SKM-1 (cell line): ENCODE measurements at regions not wholly inside any gene's neighbourhood (a gene's known extent, or its start where the extent isn't known, plus 50 kb on each side); places are given as distances from the start of the nearest gene placed in this dataset.

Source experiments
- DNase-seq: peaks from one replicate; lab custom pipeline; 2025; ENCODE audit not compliant: unreplicated experiment; lab: John Stamatoyannopoulos, UW

DNA sequence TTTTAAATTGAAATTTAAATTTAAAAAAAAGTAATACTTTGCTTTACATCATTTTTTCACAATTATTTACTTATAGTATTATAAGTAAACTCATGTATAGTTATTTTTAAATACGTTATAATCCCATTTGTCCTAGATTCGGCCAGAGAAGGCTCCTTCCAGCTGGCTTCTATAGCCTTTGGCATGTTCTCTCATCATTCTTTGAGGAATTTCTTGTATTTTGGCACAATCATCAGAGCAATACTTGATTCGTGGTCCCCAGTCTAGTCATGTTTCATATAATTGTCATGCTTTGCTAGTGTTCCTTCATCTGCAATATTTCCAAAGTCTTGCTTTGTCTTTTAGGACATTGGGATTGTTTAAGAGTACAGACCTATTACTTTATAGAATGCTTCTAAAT lies 1037.9 kb upstream of the AGA start:
- DNase-seq: no peak

DNA sequence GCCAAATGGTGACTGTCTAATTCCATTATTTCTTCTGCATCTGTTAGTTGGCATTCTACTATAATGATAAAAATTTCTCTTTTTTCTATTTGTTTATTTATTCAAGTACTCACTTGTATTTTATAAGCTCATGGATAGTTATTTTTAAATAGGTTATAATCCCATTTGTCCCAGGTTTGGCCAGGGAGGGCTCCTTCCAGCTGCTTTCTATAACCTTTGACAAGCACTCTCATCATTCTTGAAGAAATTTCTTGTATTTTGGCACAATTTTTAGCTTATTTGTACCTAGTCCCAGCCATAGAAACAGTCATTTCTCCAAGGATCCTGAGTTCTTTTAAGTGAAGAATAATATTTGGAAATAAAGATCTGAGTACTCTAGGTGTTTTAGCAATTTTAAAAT lies 1038.6 kb upstream of the AGA start:
- no peak for DNase-seq

DNA sequence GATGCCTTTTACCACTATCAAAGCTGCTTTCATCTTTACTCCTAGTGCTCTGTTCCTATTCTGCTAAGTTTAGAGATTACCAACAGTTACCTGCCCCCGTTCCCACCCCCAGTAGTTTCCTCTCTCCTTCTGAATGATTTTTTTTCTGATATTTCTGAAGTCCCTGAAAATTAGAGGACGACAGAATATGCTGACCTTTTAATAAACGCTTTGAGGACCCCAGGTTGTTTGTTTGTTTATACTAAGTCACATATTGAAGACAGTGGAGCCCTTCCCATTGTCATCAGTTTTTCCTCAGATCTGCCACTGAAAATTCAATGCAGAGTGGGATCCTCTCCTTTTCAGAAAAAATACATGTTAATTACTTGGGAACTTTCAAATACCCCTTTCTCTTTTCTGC lies 1039.3 kb upstream of the AGA start:
- no peak for DNase-seq

DNA sequence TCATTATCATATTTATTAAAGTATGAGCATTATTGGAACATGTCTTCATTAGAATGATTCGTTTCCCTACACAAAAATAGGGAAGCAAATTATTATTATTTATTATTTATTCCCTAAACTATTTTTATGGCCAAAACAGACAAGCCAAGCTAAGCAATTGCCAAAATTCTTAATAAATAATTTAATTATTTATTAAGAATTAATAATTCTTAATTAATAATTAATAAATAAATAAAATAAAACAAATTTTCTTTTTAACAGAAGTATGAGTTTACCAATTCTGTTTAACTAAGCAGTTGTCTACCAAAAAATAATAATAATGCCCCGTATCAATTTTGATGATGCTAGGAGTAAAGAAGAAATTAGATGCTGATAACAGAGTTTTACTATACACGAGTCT lies 1080.8 kb upstream of the AGA start:
- DNase-seq: no peak

DNA sequence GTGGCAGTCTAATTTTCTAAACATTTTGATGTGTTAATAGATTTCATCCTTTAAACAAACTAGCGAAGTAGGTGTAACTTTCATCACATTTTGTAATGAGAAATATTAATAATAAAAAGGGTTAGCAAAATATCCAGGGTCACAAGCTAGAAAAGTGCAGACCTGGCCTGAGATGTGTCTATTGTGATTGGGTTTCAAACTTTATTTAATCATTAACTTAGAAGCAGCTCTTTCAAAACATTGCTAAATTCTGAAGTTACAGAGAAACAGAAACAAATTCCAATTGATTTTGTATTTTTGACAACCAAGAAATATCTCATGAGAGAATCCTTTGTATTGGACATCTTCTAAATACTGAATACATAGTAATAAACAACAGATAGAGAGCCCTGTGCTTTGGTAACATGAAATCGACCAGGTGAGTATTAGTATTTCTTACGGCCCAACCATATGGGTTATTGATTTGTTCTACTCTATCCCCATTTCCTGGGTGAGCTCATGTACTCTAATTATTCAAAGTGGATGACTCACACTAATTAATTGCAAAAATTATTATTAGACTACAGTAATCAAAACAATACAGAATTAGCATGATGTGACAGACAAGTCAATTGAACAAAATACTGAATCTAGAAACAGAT lies 1093.8 kb upstream of the AGA start:
- no peak for DNase-seq

DNA sequence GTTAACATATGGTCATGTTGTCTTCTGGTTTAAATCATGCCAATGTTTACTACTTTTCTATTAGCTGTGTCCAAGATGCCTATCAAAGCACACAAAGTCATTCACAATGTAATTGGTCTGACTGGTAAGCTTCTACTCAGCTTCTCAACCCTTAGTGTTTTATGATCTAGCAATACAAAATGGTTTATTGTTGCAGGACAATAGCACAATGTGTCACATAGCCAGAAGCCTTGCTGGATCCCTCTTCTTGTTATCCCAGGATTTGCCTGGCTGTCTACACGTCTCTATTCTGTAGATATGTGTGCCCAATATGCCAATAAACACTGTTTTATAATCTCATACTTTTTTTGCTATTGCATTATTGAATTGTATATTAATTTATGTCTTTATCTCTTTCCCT lies 1111.0 kb upstream of the AGA start:
- DNase-seq: no peak

DNA sequence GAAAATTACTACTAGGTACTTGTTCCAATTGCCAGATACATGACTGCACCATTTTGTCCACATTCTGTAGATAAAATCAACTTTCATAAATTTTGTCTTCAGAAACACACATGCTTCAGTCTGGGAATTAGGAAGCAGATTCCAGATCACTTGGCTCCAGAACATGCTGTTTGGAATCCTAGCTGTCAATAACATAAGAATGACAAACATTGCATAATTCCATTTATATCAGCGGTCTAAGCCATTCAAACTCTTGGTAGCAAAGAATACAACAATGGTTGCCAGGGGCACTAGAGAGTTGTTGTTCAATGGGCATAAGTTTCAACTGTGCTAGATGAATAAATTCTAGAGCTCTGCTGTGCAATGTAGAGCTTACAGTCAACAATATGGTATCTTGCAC lies 1112.1 kb upstream of the AGA start:
- no peak for DNase-seq

DNA sequence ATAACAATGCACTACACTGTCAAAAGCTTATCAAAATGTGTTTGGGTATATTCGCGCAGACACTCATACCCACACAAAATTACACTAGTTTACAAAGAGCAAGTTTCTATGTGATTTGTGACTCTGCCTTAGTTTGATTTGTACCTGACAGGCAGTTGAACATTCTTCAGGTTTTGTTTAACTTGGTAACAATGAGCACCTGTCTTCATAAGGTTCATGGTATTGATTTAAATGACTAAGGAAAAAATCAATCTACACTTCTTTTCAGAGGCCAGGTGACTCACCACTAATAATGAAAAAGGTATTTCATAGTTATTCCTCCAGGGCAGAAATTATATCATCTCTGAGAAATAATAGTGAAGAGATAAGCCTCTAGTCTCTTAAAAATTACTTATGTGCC lies 1114.6 kb upstream of the AGA start:
- DNase-seq: no peak

DNA sequence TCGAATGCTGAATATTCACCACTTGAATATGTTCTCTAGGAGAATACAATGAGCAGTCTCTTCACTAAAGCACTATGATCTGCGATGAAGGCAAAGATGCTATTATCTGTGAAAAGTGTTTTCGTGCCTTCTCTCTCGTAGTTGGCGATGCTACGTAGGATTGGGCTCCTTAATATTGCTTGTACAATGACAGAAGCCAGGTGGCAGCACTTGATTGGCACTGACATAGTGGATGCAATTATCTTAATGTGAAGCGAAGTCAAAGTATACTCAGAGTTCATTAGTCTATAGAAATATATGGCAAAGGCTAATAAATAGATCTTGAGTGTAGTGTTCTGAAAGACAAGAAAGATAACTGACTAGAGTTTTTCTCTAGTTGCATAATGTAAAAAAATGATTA lies 1135.7 kb upstream of the AGA start:
- no peak for DNase-seq

DNA sequence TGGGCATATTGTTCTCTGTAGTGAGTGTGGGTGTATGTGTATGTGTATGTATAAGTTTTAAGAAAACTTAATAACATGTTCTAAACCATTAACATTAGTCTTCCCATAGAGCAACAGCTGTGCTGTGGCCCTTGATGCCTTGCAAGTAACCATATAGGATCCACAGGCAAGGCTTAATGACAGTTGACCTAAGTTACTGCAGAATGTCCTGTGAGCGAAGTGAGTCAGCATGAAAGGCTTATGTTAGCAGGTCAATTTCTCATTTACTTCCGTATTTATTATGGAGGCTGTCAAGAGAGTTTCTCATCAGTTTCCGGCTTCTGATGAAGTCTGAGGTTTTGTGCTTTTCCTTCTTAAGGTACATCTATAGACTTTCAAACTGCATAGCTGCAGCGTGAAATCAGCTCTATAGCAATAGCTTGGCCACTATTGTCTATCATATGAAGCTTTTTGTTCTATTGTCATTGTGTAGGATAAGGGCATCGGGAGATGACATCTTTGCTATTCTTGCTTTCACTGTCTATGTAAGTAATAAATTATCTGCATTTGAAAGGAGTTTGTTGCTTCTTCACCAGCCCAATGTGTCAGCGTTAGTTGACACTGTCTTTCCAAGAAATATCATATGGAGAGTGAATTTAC lies 1153.4 kb upstream of the AGA start:
- DNase-seq: no peak

DNA sequence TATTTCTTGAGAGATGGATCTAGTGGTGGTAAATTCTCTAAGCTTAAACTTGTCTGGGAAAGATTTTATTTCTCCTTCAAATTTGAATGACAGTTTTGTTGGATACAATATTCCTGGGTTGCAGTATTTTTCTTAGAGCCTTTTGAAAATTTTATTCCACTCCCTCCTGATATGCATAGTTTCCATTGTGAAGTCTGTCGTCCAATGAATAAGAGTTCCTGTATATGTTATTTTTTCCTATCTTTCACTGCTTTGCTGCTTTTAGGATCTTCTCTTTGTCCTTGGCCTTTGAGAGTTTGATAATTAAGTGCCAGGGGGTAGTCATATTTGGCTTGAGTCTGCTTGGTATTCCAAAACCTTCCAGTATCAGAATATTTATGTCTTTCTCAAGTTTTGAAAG lies 1156.4 kb upstream of the AGA start:
- no peak for DNase-seq

DNA sequence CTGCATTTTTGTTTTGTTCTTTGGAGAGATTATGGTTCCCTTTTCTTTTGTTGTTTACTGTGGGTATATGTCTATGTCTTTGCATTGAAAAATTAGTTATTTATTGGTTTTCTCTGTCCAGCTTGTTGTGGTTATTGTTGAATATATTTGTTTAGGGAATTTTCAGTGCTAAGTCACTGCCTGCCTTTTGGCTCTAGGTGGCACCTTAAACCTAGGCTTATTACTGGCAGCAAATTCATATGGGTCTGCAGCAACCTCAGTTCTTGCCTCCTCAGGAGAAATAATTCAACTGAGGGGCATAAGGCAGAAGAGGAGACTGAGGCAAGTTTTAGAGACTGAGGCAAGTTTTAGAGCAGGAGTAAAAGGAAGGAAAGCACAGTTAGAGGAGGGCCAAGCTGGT lies 1157.3 kb upstream of the AGA start:
- no peak for DNase-seq

DNA sequence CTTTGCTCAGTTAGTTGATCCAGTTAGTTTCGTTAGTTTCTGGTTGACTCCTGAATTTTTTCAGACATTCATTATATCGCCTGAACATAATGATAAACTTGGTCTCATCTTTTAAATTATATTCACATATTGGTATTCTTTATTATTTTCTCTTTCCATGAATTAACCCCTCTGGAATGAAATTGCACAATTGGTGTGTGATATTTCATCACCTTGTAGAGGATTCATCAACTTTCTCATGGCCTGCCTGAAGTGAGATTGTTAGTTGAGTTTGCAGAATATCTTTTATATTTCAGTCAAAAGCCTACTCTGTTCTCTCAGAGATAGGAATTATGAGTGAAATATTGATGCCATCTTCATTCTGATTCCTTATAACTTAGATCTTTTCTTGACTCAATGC lies 1160.6 kb upstream of the AGA start:
- DNase-seq: no peak

DNA sequence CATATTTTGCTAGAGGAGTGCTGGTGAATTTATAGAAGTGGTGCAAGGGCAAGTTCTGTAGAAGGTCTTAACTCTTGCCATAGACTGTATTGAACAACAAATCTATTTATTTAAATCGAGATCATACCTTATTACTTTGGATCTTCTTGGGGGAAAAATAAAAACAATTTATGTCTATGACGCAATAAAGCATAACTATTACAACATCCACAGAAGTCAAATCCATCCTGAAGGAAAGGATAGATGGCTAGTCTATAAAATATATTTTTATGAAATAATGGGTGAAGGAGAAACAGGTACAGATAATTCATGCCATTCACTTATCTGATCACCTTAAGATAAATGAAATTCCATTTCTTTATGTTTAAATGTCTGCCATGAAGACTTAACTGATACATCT lies 1168.8 kb upstream of the AGA start:
- DNase-seq: no peak

DNA sequence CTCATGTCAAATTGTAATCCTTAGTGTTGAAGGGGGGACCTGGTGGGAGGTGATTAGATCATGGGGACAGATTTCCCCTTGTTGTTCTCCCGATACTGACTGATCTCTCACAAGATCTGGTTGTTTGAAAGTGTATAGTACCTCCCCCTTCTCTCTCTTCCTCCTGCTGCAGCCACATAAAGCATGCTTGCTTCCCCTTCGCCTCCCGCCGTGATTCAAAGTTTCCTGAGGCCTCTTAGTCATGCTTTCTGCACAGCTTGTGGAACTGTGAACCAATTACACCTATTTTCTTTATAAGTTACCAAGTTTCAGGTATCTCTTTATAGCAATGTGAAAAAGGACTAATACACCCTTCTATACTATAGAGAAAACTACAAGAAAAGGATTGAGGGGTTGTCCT lies 1170.5 kb upstream of the AGA start:
- no peak for DNase-seq

DNA sequence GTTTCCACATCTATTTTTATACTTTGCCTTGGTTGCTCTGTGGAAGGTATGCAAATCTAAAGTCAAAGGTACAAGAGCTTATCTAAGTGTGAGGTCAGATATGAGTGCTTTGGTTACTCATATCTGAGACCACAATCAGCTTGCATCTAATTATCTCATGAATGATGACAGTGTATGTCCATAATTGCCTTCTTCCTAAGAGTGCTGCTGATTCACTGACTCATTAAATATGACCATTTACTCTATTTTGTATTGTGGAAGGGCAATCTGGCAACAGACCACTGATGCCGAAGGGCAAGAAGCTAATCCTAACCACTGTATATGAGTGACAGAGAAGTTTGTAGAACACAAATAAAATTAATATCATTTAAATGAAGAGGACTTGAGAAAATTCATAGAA lies 1190.2 kb upstream of the AGA start:
- no peak for DNase-seq

DNA sequence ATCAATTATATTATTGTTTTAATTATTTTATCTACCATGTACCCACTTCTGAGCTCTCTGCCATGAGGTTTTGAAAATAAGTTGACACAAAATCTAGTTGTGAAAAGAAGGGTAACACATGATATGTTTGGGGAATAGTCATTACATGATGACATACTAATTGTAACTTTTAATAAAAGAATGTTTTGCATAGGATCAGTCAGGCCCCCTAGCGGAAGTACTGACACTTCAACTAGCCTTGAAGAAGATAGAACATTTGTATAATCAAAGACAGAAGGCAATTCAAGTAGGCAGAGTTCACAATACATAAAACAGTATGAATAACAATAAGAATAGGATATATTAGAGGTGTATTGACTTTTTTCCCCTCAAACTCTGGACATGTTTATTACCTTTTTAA lies 1191.0 kb upstream of the AGA start:
- DNase-seq: no peak

DNA sequence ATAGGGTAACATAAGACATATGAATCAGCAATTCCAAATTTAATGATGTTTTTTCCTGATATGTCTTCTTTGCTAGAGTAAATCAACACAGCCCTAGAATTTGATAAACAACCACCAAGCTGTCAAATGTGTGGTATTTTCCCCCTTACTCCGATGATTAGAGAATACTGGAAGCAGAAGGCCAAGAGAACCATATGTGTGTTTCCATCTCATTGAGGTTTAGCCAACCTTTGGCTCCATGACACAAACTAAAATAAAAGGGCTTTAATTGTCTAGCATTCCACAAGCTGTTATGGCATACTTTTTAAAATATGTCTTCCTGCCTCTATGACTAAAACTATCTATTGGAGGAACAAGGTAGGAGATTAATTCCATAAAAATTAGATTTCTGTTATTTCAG lies 1222.4 kb upstream of the AGA start:
- no peak for DNase-seq

DNA sequence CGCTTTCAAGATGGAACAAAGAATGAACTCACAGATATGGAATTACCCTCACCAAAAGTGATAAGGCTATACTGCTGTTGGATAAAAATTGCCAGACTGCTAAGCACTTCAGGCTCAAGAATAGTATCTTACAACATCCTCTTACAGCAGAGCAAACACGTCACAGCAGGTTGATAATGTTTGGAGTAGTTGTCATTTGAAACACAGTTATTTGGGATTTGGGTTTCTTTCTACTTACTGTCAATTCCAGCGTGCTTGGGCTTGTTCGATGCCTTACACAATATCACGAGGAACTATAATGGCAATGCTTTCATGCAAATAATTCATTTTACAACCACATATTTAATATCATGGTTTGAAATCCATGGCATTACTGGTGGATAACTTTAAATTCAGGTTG lies 1223.7 kb upstream of the AGA start:
- no peak for DNase-seq

DNA sequence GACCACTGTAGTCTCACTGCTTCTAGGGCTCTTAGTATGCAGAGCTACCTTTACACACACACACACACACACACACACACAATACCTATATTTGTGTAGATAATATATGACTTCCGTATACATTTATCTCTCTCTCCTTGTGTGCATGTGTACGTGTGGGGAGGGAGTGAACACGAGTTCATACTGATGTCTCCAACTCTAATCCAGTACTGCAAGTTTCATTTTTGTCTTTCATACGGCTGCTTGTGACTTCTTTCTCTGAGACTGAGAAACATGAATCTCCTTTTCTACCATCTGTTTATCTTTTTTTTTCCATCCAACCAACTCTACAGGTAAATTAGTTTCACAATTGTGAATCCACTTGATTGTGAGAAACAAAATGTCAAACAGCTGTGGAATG lies 1229.5 kb upstream of the AGA start:
- no peak for DNase-seq

DNA sequence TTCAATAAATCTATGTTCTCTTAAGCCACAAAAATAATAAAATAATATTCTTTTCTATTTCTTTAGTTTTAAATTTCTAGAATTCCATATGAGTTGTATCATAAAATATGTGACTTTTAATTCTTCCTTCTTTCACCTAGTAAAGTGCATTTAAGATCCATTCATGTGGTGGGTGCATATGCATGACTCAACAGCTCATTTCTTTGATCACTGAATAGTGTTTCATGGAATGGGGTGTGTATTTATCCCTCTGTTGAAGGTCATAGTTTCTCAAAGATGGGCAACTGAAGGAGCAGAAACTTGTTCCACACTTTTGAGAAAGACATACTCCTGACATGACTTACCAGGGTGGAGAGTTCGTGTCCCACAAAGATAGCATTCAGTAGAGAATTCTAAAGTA lies 1230.3 kb upstream of the AGA start:
- DNase-seq: no peak

DNA sequence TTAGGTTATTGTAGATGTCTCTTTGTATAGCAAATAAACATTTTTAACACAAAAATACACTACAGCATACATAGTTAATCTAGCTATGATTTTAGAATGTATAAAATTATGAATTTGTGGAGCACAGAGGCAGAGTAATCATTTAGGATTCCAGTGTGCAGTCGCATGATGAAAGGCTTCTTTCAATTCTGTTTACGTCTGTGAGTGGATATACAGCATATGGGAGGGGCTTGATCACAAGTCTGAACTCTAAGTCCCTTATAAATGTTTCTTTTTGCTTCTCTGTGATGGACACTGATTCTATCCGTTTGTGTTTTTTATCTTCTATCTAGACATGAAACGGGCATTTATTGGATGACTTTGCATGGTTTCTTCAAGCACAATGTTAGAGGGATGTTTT lies 1239.6 kb upstream of the AGA start:
- DNase-seq: no peak

DNA sequence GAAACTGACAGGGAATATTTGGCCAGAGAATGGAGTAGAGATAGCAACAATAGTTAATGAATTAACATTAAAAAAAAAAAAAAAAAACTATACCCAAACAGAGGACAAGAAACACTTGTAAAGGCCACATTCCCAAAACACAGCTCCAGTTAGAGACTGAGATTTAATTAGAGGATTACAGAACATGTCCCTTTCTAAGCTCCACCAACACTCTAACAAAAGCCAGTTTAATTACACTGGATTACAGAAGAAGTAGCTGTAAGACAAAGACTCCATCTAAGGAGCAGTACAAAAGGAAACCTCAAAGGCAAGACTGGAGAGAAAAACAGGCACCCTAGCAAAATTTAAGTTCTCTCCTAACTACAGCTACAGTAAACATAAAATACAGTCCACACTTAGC lies 1247.7 kb upstream of the AGA start:
- no peak for DNase-seq
